Medulla oblongata (tissue), 1 donor: ENCODE measurements at regions not wholly inside any gene's neighbourhood (a gene's known extent, or its start where the extent isn't known, plus 50 kb on each side); places are given as distances from the start of the nearest gene placed in this dataset.

Source experiments
- DNase-seq: peaks from one replicate; pipeline ENCODE4 v3.0.0-alpha.2; 2015; ENCODE audit errors: extremely low spot score

DNA sequence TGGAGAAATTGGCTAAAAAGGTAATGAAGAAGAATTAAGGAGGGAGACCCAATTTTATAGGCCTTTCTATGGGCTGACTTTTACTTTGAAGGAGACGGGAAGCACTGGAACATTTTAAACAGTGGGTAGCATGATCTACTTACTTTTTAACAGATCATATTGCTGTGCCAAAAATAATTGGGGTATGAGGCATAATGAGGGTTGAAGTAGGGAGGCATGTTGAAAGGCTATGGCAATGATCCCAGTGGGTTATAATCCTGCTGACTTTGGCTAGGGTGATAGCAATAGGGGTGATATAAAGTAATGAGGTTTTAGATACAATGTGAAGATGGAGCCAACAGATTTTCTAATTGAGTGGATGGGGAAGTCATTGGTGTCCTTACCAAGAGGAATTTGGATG, 73.2 kb downstream of the GPR37 start:
- no peak for DNase-seq

DNA sequence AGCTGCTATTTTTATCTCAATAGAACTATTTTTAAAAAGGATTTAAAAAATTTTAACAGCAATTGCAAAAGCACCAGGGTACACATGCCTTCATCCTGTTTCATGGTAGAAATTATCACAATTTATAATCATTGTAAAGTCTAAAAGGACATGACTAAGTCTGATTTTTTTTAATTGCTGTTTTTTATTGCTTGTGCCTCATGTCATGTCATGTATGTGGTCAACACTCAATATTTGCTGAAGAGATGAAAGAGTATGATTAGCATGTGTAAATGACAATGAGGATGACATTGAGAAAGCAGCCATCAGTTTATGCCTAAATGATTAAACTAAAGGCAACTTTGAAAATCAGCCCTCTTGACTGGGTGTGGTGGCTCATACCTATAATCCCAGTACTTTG, 74.8 kb downstream of the GPR37 start:
- DNase-seq: no peak

DNA sequence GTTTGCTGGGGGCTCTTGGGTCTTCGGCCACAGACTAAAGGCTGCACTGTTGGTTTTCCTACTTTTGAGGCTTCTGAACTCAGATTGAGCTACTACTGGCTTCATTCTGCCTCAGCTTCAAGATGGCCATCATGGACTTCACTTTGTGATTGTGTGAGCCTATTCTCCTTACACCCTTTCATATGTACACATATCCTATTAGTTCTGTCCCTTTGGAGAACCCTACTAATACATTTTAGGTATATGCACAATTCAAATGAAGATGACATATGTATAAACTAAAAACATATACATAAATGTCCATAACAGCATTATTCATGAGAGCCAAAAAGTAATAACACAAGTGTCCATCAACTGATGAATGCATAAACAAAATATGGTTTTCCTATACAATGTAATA, 75.7 kb downstream of the GPR37 start:
- no peak for DNase-seq

DNA sequence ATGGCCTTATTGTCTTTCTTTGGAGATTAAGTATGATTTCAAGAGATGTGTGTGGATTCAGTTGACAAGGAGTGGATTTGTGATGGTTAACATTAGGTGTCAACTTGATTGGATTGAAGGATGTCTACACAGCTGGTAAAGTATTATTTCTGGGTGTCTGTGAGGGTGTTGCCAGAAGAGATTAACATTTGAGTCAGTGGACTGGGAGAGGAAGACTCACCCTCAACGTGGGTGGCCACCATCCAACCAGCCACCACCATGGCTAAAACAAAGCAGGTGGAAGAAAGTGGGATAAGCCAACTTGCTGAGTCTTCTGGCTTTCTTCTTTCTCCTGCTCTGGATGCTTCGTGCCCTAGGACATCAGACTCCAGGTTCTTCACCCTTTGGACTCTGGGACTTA, 76.1 kb downstream of the GPR37 start:
- no peak for DNase-seq

DNA sequence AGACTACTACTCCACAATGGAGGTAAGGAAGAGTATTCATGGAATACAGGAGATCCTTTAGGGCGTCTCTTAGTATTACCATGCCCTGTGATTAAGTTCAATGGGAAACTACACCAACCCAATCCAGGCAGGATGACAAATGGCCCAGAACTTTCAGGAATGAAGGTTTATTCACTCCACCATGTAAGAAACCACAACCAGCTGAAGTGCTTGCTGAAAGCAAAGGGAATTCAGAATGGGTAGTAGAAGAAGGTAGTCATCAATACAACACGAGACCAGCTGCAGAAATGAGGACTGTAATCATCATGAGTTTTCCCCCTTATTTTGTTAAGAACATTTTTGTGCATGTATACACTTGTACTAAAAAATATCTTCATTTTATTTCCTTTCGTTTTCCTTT, 76.6 kb downstream of the GPR37 start:
- no peak for DNase-seq

DNA sequence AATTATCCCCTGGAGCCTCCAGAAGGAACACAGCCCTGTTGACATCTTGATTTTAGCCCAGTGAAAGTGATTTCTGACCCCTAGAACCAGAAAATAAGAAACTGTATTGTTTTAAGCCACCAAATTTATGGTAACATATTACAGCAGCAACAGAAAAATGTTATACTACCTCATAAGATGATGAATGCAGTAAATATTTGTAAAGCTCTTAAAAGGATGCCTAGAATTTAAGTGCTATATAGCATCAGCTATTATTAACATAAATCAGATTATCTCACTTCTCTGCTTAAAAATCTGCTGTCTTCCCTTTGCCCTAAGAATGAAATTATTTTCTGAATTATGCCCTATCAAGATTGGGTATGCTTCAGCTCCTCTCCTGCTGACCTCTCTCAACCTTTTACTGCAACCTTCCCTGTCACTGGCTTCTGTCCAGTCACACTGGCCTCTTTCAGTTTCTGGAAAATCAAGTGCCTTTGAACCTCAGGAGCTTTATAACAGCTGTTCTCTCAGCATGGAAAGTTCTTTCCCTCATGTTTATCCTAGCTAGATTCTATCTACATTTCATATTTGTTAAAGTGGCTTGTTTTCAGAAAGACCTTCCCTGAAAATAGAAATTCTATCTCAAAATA, 78.9 kb downstream of the GPR37 start:
- no peak for DNase-seq

DNA sequence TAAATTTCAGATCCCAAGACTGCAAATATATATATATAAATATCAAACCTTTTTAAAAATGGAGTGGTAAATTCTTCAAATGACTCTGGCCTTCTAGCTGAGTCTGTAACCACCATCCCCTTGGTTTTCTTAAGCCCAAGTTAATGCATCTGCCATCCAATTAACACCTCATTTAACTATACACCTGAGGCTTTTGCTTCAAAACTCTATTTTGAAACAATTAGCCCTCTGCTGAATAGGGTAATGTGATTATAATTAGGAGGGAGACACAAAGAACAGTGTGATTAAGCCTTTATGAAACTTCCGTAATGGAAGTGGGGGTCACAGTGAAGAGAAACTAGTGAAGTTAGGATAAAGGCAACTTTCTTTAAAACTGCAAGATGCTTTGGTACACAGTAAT, 83.6 kb downstream of the GPR37 start:
- no peak for DNase-seq

DNA sequence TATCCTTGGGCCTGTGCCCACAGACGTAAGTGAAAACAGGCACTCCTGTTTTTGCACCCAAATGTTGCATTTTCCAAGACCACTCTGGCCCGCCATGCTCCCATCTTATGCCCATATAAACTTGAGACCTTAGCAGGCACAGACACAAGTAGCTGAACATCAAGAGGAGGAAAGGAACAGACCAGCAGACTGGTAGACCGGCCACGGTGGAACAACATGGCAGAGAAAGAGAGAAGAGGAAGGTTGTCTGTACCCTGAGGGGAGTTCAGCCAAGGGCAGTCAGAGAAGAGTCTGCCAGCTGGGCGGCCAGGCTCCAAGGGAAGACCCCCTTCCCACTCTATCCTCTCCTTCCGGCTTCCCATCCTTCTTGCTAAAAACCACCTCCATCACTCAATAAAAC, 85.3 kb downstream of the GPR37 start:
- no peak for DNase-seq

DNA sequence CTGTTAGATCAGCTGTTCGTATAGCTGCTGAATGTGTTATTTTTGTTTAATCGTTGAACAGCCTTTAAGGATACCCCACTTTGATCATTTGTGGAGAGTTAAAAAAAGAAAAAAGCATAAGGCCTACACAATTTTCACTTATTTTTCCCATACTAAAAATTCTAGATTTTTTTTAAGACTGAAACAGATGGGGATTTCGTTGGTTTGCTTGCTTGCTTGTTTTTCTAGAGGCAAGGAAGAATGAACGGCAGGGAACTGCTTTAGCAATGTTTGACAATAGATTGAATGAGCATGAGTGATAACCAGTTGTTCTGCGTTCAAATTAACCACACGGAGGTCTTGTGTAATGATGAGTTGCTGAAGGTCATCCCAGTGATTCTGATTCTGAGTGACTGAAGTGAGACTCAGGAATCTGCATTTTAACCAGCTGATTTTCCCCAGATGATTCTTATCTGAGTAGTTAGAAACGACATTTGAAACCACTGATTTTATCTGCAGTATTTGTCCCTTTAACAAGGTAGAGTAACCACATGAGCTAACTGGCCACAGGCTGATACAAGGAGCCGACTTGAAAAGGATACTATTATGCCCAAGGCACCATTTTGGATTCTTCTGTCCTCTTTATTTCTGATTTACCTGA, 85.9 kb downstream of the GPR37 start:
- no peak for DNase-seq

DNA sequence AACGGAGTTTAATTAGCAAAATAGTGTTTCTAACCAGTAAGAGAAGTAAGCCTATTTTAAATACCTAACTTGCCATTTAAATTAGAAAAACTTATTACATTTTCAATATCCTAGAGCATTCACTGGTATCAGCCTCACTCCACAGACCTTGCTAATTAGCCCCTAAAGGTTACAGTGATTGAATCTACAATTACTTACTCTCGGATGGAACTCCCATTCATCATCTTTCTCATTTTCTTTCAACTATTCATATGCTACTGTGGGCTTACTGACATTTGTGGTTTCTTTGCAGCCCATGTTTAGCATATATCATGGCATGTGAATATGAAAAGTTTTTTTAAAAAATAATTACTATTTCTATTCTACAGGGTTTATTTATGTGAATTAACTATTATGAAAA, 86.4 kb downstream of the GPR37 start:
- DNase-seq: no peak

DNA sequence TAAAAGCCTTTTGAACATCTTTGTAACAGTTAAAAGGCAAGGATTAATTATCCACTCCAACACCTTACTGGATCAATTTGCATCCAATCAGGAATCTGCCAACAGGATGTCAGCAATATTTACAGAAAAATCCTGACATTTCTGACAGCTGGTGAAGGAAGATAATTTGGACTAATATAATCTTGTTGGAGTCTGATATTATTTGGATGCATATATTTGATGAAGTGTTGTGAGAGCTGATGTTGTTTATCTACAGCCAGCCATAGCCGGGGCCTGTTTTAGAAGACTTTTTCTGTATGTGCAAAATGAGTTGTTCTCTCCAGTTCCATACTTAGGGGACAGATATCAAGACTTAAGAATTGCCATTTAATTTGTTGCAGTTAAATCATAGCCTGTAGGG, 91.1 kb downstream of the GPR37 start:
- DNase-seq: no peak

DNA sequence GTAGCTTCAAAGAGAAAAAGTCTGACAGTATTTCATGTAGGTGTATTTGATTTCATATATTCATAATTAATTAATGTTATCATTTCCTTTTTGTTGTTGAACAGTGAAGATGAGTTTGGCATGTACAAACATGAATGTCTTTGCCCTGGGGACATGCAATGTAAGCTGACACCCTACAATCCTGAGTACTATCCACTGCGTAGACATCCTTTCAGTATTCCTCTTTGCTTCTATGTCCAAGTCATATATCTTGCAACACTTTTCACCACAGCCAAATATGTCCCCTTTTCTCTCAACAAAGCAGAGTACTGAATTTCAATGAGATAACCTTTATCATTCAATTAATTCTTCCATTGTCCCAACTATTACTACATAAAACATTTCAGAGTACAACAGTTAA, 93.6 kb downstream of the GPR37 start:
- no peak for DNase-seq

DNA sequence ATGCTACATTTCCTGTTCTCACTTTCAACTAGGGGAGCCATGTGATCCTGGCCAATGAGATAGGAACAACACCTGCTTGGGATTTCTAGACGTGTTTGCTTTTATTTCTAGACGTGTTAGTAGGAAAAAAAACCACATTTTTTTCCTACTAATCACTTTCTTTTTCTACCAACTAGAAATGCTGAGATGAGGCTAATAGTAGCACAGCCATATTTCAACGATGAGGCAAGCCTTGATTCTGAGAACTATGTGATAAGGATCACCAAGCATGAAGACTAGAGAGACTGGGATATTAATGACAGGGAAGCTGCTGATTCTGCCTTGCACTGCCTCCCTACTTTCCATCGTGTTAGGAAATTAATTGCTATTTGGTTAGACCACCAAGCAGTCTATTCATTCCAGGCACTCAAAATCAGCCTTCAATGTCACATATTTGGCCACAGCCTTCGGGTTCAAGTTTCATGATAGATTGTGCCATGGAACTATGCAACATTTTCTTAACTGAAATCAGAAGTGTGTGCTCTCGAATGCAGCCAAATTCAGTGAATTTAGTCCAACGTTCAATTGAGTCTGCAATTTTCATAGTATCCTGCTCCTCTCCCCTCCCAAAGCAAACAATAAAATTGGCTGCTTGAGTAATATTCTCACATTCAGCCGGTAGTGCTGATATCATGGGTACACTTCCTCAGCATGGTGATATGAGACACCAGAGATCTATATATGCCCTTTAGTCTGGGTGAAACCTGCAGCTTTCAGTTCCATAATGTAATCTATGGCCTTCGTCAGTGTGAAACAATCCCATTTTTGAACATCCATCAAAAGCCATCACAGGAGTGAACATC, 98.1 kb downstream of the GPR37 start:
- DNase-seq: no peak

DNA sequence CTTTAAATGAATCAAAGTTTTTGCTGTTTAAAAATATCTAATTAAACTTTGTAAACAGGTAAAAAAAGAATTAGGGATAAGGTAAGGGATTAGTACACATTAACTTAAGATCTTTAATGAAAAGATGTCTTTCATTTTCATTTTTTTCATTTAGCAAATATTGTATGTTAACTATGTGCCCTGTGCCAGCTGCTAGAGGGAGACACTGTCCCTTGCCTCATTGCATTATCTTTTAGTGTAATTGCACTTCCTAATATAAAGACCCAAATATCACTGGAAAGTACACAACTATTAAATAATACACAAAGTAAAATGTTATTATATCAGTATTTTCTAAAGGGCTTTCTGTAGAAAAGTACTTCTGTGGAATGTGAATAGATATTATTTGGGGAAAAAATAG, 102.7 kb downstream of the GPR37 start:
- peak; percentile 55 for DNase-seq

DNA sequence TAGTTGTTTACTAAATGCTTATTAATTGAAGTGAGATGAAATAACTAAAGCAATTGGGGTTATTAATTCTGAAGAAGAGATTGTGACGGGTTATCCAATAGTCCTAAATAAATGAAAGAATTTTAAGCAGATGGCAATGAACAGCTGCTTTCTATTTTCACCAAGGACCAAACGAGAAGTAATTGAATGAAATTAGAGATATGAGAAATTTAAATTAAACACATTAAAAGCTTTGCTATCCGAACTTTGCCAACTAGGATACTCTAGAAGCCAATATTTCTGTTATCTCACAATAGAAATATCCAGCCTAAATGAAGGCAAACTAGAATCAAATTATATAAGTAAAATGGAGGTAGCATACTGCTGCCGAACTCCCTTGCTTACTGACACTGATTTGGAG, 103.2 kb downstream of the GPR37 start:
- DNase-seq: no peak

DNA sequence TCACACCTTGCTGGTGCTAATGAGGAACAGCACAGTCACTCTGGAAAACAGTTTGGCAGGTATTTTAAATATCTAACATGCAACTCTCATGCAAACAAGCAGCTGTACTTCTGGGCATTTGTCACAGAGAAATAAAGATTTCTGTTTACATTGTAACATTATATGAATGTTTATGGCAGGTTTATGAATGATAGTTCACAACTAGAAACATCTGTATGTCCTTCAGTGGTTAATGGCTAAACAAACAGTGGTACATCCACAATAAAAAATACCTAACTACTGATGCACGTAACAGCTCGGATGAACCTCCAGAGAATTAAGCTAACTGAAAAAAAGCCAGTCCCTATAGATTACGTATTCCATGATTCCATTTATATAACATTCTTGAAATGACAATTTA, 109.6 kb downstream of the GPR37 start:
- DNase-seq: no peak

DNA sequence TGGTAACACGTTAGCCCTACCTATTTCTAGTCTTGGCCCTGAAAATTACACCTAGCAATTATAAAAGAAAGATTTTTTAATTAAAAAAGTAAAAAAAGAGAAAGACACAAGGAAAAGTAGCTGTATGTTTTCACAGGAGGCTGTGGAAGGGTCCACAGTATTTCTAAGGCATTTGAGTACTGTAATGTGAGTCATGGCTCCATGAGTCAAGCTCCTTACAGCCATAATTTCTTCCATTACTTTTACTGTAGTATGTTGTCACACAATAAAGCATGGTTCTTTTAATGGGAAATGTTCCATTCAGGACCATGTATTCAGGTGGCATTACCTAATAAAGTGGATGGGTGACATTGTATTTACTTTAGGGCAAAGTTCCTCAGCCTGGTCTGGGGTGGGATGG, 113.4 kb downstream of the GPR37 start:
- no peak for DNase-seq

DNA sequence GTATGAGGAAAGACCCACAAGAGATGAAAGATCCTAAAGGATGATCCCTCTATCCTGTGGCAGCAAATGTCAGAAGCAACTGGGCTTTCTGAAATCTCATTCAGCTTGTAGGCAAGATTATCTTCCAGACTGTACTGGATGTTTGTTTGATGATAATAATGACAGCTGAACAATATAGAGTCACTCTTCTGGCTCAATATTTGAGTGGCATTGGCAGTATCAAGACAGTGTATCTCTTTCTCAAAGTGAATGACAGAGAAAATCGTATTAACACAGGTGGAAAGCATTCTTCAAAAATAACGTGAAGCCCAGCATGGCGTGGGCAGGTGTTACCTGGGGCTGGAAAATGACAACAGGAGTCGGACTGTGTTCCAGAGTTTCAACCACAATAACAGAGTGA, 114.5 kb downstream of the GPR37 start:
- no peak for DNase-seq

DNA sequence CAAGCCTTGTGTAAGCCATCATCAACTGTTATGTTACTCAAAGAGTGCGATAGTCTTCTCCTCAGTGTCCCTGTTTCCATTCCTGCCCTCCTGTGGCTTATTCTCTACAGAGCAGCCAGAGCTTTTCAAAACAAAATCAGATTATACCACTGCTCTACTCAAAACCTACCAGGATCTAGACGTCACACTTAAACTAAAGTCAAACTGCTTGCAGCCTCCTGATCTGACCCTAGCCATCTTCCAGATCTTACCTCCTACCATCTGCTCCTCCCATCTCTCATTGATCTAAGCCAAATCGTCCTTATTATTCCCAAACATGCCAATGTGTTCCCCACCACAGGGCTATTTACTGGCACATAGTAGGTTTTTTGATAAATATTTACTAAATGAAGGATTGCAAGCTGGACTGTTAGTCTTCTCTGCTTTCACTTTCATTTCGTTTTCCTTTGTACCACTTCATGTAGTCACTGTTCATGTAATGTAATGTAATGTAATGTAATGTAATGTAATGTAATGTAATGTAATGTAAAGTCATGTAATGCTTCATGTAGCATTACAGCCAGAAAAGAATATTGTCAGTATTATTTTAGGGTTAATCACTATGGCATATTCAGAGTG, 116.1 kb downstream of the GPR37 start:
- no peak for DNase-seq

DNA sequence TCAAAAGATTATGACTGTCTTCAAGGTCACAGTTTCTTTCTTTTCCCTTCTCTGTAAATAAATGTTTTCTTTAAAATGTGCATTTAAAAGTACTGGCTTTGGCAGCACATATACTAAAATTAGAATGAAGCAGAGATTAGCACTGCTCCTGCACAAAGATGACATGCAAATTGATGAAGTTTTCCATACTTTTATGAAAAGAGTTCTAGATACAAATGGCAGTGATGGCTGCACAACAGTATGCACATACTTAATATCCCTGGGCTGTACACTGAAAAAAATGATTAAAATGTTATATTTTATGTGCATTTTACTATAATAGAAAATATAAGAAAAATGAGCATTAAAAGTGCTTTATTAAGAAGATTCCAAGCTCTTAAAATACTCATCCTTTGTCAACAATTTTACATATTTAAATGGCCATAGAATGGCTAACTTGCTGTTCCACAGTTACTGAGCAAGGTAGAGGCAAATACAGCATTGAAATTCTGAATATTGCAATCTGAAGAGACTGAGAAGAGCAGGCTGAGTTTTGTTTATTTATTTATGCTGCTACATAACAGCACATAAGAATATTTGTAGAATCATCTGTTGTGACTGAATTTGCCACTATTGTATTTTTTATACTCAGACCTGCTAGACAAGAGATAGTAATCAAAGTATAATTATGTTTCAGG, 117.8 kb downstream of the GPR37 start:
- no peak for DNase-seq

DNA sequence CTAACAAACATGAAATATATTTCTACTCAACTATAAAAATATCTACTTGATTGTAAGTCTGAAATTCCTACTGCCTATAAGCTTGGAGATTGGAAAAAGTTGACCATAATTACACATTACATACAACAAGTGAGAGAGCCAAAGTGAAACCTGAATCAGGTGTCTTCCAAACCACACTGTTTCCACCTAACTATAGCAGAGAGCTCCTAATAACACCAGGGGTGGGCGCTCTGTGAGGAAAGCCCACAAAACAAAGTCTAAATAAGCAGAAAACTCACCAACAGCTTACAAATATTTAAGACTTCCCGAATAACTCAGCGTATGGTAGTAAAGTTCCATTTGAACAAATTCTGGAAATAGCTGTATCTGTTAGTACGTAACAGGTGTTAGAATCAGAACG, 119.9 kb downstream of the GPR37 start:
- no peak for DNase-seq

DNA sequence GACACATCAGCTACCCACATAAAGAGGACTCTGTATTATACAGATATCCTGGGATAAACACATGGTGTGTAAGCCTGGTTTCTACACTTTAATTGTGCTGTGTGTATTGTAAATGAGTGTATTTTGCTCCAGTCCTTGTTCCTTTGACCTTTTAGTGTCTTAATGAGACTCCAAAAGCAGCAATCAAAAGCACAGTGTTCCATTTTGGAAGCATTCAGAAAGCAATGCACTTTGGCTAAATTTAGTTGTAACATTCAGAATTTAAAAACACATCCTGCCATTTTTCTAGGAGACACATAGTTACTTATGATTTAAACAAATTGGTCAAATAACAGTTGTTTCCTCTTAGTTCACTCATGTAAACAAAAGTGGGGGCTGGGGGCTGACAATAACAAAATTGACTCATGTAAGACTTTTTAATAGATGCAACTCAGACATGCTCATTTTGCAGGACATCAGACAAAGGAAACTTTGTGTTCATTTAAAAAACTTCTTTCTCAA, 122.2 kb downstream of the GPR37 start:
- DNase-seq: peak; percentile 79
